Inferior parietal cortex (tissue), 1 donor: ENCODE measurements at regions not wholly inside any gene's neighbourhood (a gene's known extent, or its start where the extent isn't known, plus 50 kb on each side); places are given as distances from the start of the nearest gene placed in this dataset.

ENCODE experiments used
- DNase-seq: peaks from one replicate; pipeline ENCODE4 v3.0.0-alpha.2; 2016; ENCODE audit errors: extremely low spot score

- DNase-seq: no peak
Measured at GRCh38 chr2:216286616-216287231, 85.6 kb downstream of the MARCHF4 start.

- no peak for DNase-seq
Measured at GRCh38 chr2:216285701-216286100, 86.6 kb downstream of the MARCHF4 start.

GRCh38 chr2:216284708-216285107 is 87.6 kb downstream of the MARCHF4 start:
- no peak for DNase-seq

GRCh38 chr2:216283038-216283900 is 89.0 kb downstream of the MARCHF4 start:
- no peak for DNase-seq

GRCh38 chr2:216281876-216282275 is 90.4 kb downstream of the MARCHF4 start:
- no peak for DNase-seq

- DNase-seq: no peak
Measured at GRCh38 chr2:216281316-216281715, 91.0 kb downstream of the MARCHF4 start.

- no peak for DNase-seq
Measured at GRCh38 chr2:216279459-216279858, 92.8 kb downstream of the MARCHF4 start.

- DNase-seq: no peak
Measured at GRCh38 chr2:216279031-216279430, 93.3 kb downstream of the MARCHF4 start.

GRCh38 chr2:216275890-216276289 is 96.4 kb downstream of the MARCHF4 start:
- DNase-seq: no peak

GRCh38 chr2:216274194-216274840 is 98.0 kb downstream of the MARCHF4 start:
- DNase-seq: peak; percentile 50

GRCh38 chr2:216261042-216261537 is 111.2 kb downstream of the MARCHF4 start:
- DNase-seq: no peak

- no peak for DNase-seq
Measured at GRCh38 chr2:216260629-216261028, 111.7 kb downstream of the MARCHF4 start.

- no peak for DNase-seq
Measured at GRCh38 chr2:216259081-216259480, 113.2 kb downstream of the MARCHF4 start.

GRCh38 chr2:216257089-216257488 is 115.2 kb downstream of the MARCHF4 start:
- no peak for DNase-seq
